ENCODE measurements at regions not wholly inside any gene's neighbourhood (a gene's known extent, or its start where the extent isn't known, plus 50 kb on each side); places are given as distances from the start of the nearest gene placed in this dataset.

DNA sequence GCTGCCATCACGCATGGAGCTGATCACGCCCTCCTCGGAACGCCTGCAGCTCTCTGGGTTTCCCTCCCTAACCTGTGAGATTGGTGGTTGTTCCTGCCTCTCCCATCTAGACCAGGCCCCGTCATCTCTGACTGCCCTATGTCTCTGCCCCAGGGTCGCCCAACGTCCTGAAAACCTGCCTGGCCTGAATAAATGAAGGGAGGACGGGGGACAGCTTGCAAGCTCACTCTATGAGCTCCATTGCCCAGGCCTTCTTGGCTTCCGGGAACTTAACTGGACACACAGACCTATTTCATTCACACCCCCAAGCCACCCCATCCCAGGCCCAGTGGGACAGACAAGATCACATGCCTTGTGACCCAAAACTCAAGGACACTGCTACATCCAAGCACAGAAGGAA lies 274.2 kb downstream of the XXYLT1 start:
- TF ChIP-seq POLR2AphosphoS5 (IDR thresholded peaks at IDR 0.05; ENCODE audit: low read depth, low read length), result no peak
- TF ChIP-seq, protein P1, sequence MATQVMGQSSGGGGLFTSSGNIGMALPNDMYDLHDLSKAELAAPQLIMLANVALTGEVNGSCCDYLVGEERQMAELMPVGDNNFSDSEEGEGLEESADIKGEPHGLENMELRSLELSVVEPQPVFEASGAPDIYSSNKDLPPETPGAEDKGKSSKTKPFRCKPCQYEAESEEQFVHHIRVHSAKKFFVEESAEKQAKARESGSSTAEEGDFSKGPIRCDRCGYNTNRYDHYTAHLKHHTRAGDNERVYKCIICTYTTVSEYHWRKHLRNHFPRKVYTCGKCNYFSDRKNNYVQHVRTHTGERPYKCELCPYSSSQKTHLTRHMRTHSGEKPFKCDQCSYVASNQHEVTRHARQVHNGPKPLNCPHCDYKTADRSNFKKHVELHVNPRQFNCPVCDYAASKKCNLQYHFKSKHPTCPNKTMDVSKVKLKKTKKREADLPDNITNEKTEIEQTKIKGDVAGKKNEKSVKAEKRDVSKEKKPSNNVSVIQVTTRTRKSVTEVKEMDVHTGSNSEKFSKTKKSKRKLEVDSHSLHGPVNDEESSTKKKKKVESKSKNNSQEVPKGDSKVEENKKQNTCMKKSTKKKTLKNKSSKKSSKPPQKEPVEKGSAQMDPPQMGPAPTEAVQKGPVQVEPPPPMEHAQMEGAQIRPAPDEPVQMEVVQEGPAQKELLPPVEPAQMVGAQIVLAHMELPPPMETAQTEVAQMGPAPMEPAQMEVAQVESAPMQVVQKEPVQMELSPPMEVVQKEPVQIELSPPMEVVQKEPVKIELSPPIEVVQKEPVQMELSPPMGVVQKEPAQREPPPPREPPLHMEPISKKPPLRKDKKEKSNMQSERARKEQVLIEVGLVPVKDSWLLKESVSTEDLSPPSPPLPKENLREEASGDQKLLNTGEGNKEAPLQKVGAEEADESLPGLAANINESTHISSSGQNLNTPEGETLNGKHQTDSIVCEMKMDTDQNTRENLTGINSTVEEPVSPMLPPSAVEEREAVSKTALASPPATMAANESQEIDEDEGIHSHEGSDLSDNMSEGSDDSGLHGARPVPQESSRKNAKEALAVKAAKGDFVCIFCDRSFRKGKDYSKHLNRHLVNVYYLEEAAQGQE (IDR thresholded peaks at IDR 0.05; ENCODE audit: insufficient read depth in 1 of 2, low read depth in 2 of 2, low read length in 2 of 2), result no peak

Measured in PFSK-1 (cell line).